Chondrocyte (in vitro differentiated cells): ENCODE measurements at regions not wholly inside any gene's neighbourhood (a gene's known extent, or its start where the extent isn't known, plus 50 kb on each side); places are given as distances from the start of the nearest gene placed in this dataset.

Experiments used
- DNase-seq: peaks from one replicate; pipeline ENCODE4 v3.0.0; 2021; ENCODE audit warnings: mixed read lengths, low spot score
- H3K27ac Mint-ChIP-seq: one replicate; pipeline ENCODE4 v1.8.0; 2021; ENCODE audit warnings: mild to moderate bottlenecking, moderate library complexity, mixed read lengths; ENCODE audit not compliant: unreplicated experiment
- H3K27me3 Mint-ChIP-seq: 2 replicates; pipeline ENCODE4 v1.8.0; 2021; ENCODE audit warnings: low read depth, mixed read lengths
- H3K36me3 Mint-ChIP-seq: 2 replicates; pipeline ENCODE4 v1.8.0; 2021; ENCODE audit warnings: low read depth, mixed read lengths
- H3K4me1 Mint-ChIP-seq: 2 replicates; pipeline ENCODE4 v1.8.0; 2021; ENCODE audit warnings: low read depth, mild to moderate bottlenecking, mixed read lengths
- H3K4me3 Mint-ChIP-seq: one replicate; pipeline ENCODE4 v1.8.0; 2021; ENCODE audit warnings: mild to moderate bottlenecking, moderate library complexity, mixed read lengths; ENCODE audit not compliant: unreplicated experiment
- H3K9me3 Mint-ChIP-seq: 2 replicates; pipeline ENCODE4 v1.8.0; 2021; ENCODE audit warnings: low read depth, mixed read lengths
- TF ChIP-seq, protein P1 (sequence below): fragments of 200-600 bp; sonication (generic); IDR thresholded peaks from 2 replicates; pipeline ENCODE4 v1.5.0; 2021; ENCODE audit warnings: antibody characterized with exemption, mild to moderate bottlenecking, moderate library complexity

DNA sequence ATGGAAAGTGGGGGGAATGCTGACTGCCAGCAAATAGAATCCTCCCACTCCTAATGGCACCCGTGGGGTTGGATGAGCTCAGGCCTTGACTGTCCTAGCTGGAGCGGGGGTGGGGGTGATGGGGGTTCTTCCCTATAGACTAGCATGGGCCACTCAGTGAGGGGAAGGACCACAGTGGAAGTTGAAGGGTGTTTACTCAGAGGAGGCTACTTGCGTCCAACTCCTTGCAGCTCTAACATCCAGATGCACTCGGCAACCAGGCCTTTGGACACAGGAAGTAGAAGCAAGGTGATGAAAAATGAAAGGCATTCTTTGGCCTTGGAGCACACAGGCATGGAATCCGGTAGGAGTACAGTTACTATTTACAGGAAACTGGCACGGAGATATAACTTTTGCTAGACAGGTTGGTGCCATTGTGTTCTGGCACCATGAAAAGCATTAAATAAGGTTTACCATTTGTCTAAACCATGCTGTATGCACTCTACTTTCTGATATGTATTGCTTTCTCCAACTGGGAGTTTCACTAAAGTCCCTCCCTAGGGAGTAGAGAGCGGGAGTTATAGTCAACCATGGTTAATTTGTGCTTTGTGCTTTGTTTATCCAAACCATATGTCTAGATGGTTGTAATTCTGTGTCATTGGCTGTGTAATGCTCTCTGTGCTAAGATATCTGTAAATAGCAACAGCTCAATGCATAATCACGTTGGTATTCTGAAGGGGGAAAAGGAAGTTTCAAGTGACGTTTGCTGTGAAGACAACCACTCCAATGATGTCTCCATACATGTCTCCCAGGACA, 125.3 kb downstream of the TSHZ3 start:
- H3K27ac Mint-ChIP-seq = peak overlapping the region; percentile 38
- no peak for DNase-seq
- peaks cover 12% of the 10 kb centered on the region for H3K4me1 Mint-ChIP-seq
- TF ChIP-seq, protein P1, sequence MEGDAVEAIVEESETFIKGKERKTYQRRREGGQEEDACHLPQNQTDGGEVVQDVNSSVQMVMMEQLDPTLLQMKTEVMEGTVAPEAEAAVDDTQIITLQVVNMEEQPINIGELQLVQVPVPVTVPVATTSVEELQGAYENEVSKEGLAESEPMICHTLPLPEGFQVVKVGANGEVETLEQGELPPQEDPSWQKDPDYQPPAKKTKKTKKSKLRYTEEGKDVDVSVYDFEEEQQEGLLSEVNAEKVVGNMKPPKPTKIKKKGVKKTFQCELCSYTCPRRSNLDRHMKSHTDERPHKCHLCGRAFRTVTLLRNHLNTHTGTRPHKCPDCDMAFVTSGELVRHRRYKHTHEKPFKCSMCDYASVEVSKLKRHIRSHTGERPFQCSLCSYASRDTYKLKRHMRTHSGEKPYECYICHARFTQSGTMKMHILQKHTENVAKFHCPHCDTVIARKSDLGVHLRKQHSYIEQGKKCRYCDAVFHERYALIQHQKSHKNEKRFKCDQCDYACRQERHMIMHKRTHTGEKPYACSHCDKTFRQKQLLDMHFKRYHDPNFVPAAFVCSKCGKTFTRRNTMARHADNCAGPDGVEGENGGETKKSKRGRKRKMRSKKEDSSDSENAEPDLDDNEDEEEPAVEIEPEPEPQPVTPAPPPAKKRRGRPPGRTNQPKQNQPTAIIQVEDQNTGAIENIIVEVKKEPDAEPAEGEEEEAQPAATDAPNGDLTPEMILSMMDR = no peak
- no peak overlapping the region for H3K4me3 Mint-ChIP-seq
- no peaks in the 10 kb centered on the region for H3K27me3 Mint-ChIP-seq
- no peaks in the 10 kb centered on the region for H3K36me3 Mint-ChIP-seq
- H3K9me3 Mint-ChIP-seq = no peaks in the 10 kb centered on the region

DNA sequence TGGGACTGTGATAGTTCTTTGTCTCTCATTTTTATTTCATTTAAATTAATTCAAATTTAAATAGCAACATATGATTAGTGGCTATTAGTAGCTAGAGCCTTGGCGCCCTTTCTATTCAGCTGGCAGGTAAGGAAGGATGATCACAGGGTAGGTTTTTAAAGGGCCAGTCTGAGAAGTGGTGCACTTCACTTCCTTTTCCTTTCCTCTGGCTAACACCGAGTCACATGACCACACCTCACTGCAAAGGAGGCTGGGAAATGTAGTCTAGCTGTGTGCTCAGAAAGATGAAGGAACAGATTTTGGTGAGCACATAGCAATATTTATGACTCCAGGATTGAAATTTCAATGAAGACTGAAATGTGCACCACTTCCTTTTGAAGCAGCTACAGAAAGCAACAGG, 128.7 kb downstream of the TSHZ3 start:
- Mint-ChIP-seq H3K27me3 (no peaks in the 10 kb centered on the region), H3K4me1 (peaks cover 12% of the 10 kb centered on the region), H3K9me3 (no peaks in the 10 kb centered on the region), H3K4me3 (no peak overlapping the region), H3K36me3 (no peaks in the 10 kb centered on the region), H3K27ac (no peak overlapping the region)
- no peak for DNase-seq
- TF ChIP-seq, protein P1 = no peak

DNA sequence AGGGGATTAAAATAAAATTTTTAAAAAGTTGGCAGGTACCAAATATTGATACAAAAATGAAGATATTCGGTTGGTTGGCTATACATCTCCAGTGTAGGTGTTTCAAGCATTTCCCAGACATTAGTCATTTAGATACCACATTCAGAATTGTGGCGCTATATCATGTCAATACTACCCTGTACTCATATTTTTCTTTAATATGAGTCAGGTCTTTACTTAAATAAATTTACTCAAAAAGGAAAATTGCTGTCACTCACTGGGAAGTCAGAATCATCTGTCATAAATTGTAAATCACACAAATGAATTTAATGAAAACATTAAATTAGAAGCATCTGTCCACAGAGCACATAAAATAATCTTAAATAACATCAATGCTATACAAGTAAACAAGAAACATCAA, 134.2 kb downstream of the TSHZ3 start:
- H3K4me3 Mint-ChIP-seq = no peak overlapping the region
- peaks cover 7% of the 10 kb centered on the region for H3K9me3 Mint-ChIP-seq
- no peaks in the 10 kb centered on the region for H3K27me3 Mint-ChIP-seq
- no peak overlapping the region for H3K27ac Mint-ChIP-seq
- no peaks in the 10 kb centered on the region for H3K36me3 Mint-ChIP-seq
- peaks cover 19% of the 10 kb centered on the region for H3K4me1 Mint-ChIP-seq
- DNase-seq = no peak
- TF ChIP-seq, protein P1 = no peak

DNA sequence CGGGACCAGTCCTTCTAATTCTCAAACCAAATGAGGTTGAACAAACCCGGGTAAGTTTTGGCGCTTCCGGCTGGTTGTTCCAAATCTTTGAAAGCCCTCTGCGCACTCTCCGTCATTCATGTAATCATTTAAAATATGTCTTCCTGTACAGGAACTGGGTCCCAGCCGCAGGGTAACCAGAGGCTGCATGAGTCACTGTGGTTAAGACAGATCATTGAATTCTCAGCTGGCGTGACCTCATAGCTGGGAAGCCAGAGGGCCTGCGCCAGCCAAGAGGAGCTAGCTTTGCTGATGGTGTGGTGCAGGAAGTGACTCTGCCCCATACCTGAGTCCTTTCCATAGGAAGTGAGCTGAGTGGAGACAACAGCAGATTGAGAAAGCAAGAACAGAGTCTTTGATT, 135.2 kb downstream of the TSHZ3 start:
- H3K4me3 Mint-ChIP-seq = peak overlapping the region; percentile 38
- H3K4me1 Mint-ChIP-seq = peaks cover 19% of the 10 kb centered on the region
- H3K27ac Mint-ChIP-seq = peak overlapping the region; percentile 95
- H3K9me3 Mint-ChIP-seq = peaks cover 7% of the 10 kb centered on the region
- H3K36me3 Mint-ChIP-seq = no peaks in the 10 kb centered on the region
- no peaks in the 10 kb centered on the region for H3K27me3 Mint-ChIP-seq
- no peak for DNase-seq
- TF ChIP-seq, protein P1 = no peak

DNA sequence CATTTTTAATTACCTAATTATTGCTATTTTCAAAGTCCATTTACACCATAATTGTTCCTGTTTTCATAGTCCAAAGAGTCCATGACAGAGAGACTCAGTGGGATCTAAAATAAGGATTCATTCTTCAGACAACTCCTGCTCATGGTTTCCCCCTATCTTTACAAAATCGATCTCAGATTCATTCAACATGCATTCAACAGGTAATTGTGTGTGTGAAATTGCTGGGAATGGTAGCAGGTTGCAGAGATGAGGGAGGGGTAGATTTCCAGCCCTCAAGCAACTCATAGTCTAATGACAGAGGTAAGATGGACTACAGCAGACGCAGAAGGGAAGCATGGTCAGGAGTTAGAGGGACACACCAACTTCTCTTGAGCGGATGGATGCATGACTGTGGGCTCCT, 138.1 kb downstream of the TSHZ3 start:
- Mint-ChIP-seq H3K27ac (peak overlapping the region; percentile 29), H3K9me3 (peaks cover 7% of the 10 kb centered on the region), H3K36me3 (no peaks in the 10 kb centered on the region), H3K4me1 (peaks cover 24% of the 10 kb centered on the region), H3K27me3 (no peaks in the 10 kb centered on the region), H3K4me3 (no peak overlapping the region)
- no peak for DNase-seq
- TF ChIP-seq, protein P1 = no peak
